HG03139 (cell line): ENCODE measurements at regions not wholly inside any gene's neighbourhood (a gene's known extent, or its start where the extent isn't known, plus 50 kb on each side); places are given as distances from the start of the nearest gene placed in this dataset.
"Not testable (repeated sequence)": the region's sequence is repeated elsewhere in the genome, so short reads cannot be mapped to it uniquely, and the experiment has no call there.

Experiments
- ATAC-seq: cut with Tn5 transposase; IDR thresholded peaks from one replicate; pipeline ENCODE4 v1.9.1; 2021; ENCODE audit not compliant: unreplicated experiment

GRCh38 chr5:163252950-163253349, 184.4 kb upstream of the CCNG1 start:
- no peak for ATAC-seq

GRCh38 chr5:163259495-163259894, 177.9 kb upstream of the CCNG1 start:
- no peak for ATAC-seq

DNA sequence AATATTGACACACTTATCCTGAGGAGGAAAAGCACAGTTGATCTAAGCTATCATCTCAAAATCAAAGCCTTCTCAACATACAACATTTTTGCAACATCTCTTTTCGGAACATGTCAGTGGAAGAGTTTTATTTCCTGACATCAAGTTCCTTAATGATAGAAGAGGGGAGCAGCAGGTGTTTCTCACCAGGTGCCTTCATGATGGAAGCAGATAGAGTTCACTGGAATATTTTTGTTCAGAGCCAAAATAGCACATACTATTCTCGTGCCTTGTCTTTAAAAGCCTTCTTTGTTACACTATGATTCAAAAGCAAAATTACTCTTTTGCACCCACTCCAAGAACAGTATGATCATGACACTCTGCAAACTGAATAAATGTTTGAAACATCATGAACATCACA, 176.9 kb upstream of the CCNG1 start:
- ATAC-seq: no peak

GRCh38 chr5:163260961-163261360, 176.4 kb upstream of the CCNG1 start:
- ATAC-seq: no peak

GRCh38 chr5:163261647-163262269, 175.6 kb upstream of the CCNG1 start:
- ATAC-seq: no peak

DNA sequence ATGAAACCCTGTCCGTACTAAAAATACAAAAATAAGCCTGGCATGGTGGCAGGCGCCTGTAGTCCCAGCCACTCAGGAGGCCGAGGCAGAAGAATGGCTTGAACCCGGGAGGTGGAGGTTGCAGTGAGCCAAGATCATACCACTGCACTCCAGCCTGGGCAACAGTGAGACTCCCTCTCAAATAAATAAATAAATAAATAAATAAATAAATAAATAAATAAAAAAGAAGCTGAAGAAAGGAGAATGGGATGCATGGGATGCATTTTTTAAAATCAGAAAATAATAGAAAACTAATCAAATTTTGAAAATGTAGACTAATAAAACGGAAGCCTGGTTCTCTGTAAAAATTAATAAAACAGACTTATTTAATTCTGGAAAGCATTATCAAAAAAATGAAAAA, 171.1 kb upstream of the CCNG1 start:
- ATAC-seq: not testable (repeated sequence)

GRCh38 chr5:163269624-163270023, 167.8 kb upstream of the CCNG1 start:
- no peak for ATAC-seq

- ATAC-seq: no peak
These were observed 160.9 kb upstream of the CCNG1 start for GRCh38 chr5:163276466-163276865.

DNA sequence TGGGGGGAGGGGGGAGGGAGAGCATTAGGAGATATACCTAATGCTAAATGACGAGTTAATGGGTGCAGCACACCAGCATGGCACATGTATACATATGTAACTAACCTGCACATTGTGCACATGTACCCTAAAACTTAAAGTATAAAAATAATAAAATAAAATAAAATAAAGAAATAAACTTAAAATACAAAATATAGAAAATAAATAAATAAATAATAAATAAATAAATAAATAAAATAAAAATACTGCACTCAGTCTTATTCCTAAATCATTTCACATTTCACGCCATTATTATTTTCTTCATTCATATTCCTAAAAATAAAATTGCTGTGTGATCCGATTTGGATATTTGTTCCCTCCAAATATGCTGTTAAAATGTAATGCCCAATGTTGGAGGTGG, 156.5 kb upstream of the CCNG1 start:
- ATAC-seq: not testable (repeated sequence)

DNA sequence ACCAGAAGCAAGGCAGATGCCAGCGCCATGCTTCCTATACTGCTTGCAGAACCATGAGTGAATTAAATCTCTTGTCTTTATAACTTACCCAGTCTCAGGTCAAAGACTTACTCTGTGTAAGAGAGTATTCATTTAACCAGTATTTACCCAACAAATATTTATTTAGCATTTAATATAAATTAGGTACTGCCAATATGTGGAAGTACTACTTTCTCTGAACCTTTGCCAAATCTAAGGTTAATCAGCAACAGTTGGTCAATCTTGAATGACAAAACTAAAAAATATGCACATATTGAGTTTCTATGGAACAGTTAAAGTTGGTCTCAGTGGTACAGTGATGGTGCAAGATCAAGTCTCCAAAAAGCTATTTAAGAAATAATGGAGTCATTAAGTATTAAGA, 155.9 kb upstream of the CCNG1 start:
- no peak for ATAC-seq

- ATAC-seq: no peak
These were observed 143.6 kb upstream of the CCNG1 start for GRCh38 chr5:163293836-163294235.

DNA sequence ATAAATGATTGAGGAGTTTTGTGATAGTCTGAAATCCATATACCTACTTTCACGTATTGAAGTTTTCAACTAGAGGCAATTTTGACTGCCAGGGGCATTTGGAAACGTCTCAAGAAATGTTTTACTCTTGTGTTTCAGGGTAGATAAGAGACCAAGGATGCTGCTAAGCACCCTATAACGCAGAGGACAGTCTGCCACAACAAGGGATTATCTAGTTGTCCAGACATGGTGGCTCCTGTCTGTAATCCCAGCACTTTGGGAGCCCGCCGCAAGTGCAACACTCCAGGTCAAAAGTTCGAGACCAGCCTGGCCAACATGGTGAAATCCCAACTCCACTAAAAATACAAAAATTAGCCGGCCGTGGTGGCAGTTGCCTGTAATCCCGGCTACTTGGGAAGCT, 133.7 kb upstream of the CCNG1 start:
- no peak for ATAC-seq

- no peak for ATAC-seq
These were observed 131.7 kb upstream of the CCNG1 start for GRCh38 chr5:163305655-163306054.

GRCh38 chr5:163306421-163306820, 131.0 kb upstream of the CCNG1 start:
- no peak for ATAC-seq

DNA sequence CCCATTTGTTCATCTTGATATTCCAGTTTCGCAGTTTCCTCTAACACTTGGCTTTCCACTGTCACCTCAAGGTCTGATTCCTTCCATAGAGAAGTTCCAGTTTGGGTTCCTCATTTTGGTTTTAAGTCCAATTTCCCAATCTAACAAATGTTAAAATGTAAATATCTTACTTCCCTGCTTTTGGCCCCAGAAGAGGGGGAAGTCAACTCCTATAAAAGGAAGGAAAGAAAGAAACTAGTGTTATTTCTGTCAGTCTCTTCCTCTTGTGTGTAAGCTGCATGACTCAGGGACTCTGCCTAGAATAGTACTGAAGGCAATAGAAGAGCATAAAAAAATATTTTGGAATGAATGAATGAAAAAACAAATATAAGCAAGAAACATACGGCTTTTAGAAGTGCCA, 127.5 kb upstream of the CCNG1 start:
- ATAC-seq: no peak

GRCh38 chr5:163310997-163311396, 126.4 kb upstream of the CCNG1 start:
- no peak for ATAC-seq

DNA sequence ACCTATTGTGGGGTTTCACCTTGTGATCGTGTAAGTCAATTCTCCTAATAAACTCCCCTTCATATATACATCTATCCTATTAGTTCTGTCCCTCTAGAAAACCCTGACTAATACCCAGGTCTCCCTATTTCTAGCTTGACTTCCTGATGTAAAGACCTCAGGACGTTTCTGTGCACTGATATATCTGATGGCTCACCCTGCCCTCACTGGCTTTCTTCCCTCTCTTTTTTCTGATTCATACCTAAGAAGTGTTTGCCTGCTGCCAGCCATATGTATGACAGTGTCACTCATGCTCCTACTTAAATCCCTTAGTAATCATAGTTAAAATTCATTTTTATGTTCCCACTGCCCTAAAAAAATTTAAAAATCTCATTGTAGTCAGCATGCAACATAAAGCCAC, 124.8 kb upstream of the CCNG1 start:
- ATAC-seq: no peak

- not testable (repeated sequence) for ATAC-seq
These were observed 124.3 kb upstream of the CCNG1 start for GRCh38 chr5:163313049-163313448.

- ATAC-seq: not testable (repeated sequence)
These were observed 121.0 kb upstream of the CCNG1 start for GRCh38 chr5:163316374-163316773.

GRCh38 chr5:163318707-163319106, 118.7 kb upstream of the CCNG1 start:
- ATAC-seq: no peak

DNA sequence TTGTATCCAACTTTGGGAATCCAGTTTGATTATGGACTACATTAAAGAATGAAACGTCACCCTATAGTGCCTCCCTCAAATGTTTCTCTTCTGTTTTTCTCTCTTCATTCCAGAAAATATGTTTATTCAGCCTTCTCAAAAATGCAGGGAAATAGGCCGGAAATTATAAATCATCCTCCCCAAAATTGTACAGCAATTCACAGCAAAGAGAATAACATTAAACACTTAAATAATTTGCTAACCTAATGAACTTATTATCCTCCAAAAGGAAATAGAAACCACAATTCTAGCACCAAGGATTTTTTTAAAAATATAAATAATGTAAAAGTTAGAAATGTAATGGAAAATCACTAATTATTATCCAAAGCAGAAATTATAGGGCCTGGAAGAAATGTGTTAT, 115.9 kb upstream of the CCNG1 start:
- no peak for ATAC-seq

- ATAC-seq: no peak
These were observed 106.4 kb upstream of the CCNG1 start for GRCh38 chr5:163330723-163331668.
